Tongue (tissue), 1 donor: ENCODE measurements at regions not wholly inside any gene's neighbourhood (a gene's known extent, or its start where the extent isn't known, plus 50 kb on each side); places are given as distances from the start of the nearest gene placed in this dataset.
"Not testable (repeated sequence)": the region's sequence is repeated elsewhere in the genome, so short reads cannot be mapped to it uniquely, and the experiment has no call there.

ENCODE experiments used
- DNase-seq: peaks from one replicate; pipeline ENCODE4 v3.0.0-alpha.2; 2015

DNA sequence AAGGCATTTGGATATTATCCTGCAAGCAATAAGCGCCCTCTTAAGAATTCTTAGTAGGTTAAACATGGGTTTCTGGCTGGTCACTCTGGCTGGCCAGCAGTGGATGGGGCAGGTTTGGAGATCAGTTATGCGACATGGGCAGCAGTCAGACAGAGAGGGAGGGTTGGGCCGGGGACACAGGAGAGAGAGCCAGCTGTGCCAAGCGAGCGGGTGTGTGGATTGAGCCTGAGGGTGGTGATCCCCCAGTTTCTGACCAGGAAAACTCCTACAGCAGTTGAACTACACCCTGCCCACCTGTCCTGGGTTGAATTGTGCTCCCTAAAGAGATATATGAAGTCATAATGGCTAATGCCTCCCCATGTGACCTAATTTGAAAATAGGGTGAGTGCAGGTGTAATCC is 671.2 kb downstream of the TBC1D22A start:
- no peak for DNase-seq

DNA sequence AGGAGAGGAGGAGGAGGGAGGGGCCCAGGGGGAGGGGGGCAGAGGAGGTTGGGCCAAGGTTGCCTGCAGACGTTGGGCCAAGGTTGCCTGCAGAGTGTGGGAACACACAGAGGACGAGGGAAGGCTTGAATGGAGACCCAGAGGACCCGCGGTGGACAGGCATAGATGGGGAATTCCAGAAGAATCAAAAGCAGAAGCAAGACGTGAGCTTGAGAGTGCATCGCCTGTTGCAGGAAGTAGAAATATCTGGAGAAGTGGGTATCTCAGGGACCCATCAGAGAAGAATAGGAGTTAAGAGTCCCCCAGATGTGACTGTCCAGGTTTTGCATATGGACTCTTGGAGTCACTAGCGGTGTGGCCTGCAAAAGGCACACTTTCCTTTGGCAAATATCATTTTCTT is 670.2 kb downstream of the TBC1D22A start:
- no peak for DNase-seq

DNA sequence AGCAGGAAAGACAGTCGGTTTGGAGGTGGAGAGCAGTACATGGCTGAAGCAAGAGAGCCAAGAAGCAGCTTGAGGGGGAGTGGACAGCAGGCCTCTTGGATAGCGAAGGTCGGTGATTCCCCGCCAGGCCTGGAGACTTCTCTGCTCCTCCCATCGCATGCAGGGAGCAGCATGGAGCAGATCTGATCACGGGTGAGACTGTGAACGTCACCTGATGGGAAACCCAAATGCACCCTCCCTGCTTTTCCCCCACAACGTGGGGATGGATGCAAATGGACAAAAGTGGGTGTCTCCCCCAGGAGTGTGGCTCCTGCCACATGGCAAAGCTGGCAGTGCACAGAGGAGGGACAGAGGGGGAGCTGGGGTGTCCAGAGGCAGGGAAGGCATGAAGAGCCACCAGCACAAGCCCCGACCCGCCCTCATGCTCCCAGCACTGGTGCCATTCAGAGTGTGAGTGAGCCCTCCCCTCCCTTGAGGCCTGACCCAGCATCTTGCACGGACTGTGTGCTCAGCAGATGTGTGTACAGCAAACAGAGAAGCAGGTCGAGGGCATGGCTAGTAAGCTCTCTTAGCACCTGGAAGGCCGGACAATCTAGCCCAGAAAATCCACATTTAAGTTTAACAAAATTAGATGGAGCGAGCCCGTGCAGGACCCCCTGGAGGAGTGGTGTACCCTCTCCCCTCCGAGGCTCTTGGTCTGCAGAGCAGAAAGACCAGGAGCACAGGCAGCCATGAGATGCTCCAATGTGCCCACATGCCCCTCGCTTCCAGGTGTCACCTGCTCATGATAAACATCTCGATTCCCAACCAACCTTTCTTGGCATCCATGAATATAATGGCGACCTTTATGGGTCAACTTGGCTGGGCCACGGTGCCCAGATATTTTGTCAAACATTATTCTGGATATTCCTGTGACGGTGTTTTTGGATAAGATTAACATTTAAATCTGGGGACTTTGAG is 661.7 kb downstream of the TBC1D22A start:
- DNase-seq = no peak

GRCh38 chr22:47423266-47423665 is 660.8 kb downstream of the TBC1D22A start:
- DNase-seq = no peak

GRCh38 chr22:47422736-47423135 is 660.3 kb downstream of the TBC1D22A start:
- no peak for DNase-seq

GRCh38 chr22:47421846-47422245 is 659.4 kb downstream of the TBC1D22A start:
- DNase-seq = no peak

- no peak for DNase-seq
Measured at GRCh38 chr22:47420211-47420610, 657.8 kb downstream of the TBC1D22A start.

DNA sequence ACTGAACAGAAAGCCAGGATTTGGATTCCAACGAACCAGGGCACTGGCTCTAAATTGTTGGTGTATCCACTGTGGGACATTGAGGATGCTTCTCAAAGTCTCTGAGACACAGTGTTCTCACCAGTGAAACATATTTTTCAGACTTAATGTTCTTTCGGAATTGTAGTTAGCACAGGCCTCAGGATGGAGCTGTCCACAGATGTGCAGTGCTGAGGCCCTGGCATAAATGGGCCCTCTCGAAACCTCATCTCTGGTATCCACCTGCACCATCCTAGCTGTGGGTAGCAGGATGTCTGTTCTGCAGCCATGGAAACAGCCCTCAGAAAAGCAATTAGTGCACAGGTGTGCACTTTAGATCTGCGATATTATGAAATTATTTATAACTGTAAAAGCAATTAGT is 656.8 kb downstream of the TBC1D22A start:
- DNase-seq = peak; percentile 37

- DNase-seq = no peak
Measured at GRCh38 chr22:47417699-47418098, 655.2 kb downstream of the TBC1D22A start.

GRCh38 chr22:47411006-47411405 is 648.6 kb downstream of the TBC1D22A start:
- no peak for DNase-seq

DNA sequence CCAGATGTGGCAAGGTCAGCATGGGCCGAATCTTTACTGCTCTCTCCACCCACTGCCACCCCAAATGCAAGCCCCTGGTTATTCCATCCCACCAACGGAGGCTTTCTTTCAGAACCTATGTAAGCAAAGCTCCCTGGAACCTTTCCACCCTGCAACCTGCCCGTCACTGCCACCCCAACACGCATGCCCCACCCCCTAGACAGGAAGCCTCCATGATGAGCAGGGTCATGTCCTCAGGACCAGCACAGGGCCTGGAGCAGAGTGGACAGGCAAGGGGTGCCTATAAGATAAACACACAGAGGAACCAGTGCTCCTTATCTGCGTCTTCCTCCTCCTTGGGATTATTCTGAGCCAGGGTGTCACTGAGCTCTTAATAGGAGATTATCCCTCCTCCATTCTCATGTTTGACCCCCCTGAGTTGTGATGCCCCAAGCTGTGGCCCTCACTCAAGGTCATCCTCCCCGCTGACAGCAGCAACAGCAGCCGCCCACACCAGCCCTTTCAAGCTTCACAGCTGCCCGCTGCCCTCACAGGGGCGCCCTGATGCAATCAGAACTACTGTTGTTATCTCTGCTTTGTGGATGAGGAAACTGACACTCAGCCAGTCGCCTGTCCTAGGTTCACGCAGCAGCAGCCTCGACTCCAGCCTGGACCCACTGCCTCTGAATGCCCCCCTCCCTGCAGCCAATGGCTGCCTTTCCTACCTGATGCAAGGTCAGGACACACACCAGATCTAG is 647.3 kb downstream of the TBC1D22A start:
- DNase-seq = no peak

- no peak for DNase-seq
Measured at GRCh38 chr22:47408409-47408808, 646.0 kb downstream of the TBC1D22A start.

DNA sequence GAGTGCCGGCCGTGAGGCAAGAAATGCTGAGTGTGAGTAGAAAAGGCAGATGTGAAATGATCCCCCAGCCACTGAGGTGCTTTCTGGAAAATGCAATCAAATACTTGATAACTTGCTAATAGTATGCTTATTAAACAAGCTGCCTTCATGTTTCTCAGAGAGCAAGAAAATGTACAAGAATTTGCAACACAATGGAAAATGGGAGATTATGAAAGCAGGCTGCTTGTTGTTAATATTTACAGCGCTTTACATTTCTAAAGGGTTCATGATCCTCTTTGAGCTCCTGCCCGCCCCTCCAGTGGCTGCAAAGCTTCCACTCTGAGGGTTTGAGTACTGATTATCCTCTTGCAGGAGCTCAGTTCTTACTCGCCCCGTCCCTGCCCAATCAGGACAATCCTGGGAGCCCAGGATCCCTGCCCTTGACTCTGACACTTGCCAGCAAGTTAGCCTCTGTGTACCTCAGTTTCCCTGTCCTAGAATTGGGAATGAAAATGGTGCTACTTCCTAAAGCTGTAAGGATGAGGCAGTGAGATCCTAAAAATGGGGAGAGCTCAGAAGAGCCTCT is 645.1 kb downstream of the TBC1D22A start:
- no peak for DNase-seq

- no peak for DNase-seq
Measured at GRCh38 chr22:47406896-47407295, 644.4 kb downstream of the TBC1D22A start.

DNA sequence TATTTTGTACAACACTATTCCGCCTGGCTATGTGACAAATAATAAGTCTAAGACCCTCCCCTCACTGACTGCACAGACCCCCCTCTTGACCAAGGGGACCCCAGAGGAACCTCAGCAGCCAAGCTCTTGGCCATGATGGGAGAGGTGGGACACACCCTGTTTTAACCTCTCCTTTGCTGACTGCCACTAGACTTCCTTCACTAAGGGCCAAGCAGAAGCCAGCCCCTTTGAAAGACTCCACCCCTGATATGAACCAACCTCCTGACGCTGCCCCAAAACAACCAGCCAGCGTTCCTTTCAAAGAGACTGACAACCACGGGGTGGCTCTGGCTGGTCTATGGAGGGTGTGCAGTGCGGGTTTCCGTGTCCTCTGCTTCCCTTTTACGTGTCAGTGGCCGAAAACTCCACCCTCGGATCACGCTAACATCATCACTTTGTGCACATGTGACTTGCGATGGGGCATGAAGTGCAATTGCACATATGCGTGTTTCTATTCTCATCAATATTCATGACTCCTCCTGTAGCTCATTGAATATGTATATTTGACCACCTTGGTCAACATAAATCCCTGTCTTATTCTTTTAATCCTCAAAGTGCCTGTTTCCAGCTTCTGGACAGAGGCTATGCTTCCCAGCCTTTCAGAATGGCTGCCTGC is 643.9 kb downstream of the TBC1D22A start:
- no peak for DNase-seq

- not testable (repeated sequence) for DNase-seq
Measured at GRCh38 chr22:47405222-47405621, 642.8 kb downstream of the TBC1D22A start.

DNA sequence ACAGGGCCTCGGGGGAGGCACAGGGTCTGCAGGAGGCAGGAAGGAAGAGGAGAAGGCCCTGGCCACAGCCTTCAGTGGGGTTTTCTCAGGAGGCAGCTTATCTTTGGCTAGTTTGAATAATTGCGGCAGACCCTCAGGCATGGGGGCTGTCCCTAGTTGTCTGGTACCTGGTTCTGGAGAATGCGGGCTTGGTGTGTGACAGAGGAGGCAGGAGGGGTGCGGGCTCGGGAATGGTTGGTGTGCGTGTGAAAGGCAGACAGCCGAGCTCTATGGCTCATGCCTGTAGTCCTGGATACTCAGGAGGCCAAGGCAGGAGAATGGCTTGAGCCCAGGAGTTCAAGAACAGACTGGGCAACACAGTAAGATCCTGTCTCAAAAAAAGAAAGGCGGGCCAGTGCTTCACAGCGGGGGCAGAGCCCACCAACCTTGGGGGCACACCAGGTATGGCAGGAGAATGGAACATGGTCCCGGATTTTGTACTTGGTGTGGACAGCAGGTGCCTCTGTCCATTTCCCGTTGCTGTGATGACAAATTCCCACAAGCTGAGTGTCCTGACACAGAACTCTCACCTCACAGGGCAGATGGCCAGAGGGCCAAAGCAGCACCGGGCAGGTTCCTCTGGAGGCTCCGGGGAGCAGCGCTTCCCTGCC is 640.6 kb downstream of the TBC1D22A start:
- no peak for DNase-seq

- DNase-seq = peak; percentile 20
Measured at GRCh38 chr22:47401976-47402770, 639.7 kb downstream of the TBC1D22A start.

DNA sequence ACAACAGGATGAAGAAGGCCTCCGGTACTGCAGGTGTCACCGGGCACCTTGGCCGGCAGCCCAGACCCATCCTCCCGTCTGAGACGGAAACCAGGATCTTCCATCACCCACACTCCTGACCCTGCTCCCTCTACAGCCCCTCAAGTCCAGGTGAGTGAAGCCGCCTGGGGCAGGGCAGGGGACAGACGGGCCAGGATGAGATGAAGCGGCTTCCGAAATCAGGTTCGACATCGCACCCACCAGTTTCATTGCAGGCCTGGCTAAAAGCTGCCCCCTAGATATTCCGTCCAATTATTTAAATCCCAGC is 639.1 kb downstream of the TBC1D22A start:
- no peak for DNase-seq

- no peak for DNase-seq
Measured at GRCh38 chr22:47400701-47401591, 638.5 kb downstream of the TBC1D22A start.
